OCI-M1 (cell line): ENCODE measurements at regions not wholly inside any gene's neighbourhood (a gene's known extent, or its start where the extent isn't known, plus 50 kb on each side); places are given as distances from the start of the nearest gene placed in this dataset.
"Not testable (repeated sequence)": the region's sequence is repeated elsewhere in the genome, so short reads cannot be mapped to it uniquely, and the experiment has no call there.

Experiments used
- DNase-seq: peaks from one replicate; lab custom pipeline; 2025; lab: John Stamatoyannopoulos, UW

- not testable (repeated sequence) for DNase-seq
These were observed 325.4 kb downstream of the PPP1R3A start for GRCh38 chr7:113593455-113593854.

- DNase-seq, result not testable (repeated sequence)
These were observed 325.9 kb downstream of the PPP1R3A start for GRCh38 chr7:113592924-113593323.

- no peak for DNase-seq
These were observed 336.3 kb downstream of the PPP1R3A start for GRCh38 chr7:113582471-113582870.

- not testable (repeated sequence) for DNase-seq
These were observed 355.6 kb downstream of the PPP1R3A start for GRCh38 chr7:113563257-113563656.

- DNase-seq, result no peak
These were observed 356.0 kb downstream of the PPP1R3A start for GRCh38 chr7:113562801-113563200.

GRCh38 chr7:113562242-113562641 is 356.6 kb downstream of the PPP1R3A start:
- peak; percentile 23 for DNase-seq

GRCh38 chr7:113561446-113561845 is 357.4 kb downstream of the PPP1R3A start:
- DNase-seq, result peak; percentile 67

GRCh38 chr7:113550966-113551365 is 367.8 kb downstream of the PPP1R3A start:
- no peak for DNase-seq

- DNase-seq, result no peak
These were observed 370.2 kb downstream of the PPP1R3A start for GRCh38 chr7:113548561-113548960.

GRCh38 chr7:113548137-113548536 is 370.7 kb downstream of the PPP1R3A start:
- DNase-seq, result no peak

- DNase-seq, result peak; percentile 68
These were observed 397.3 kb downstream of the PPP1R3A start for GRCh38 chr7:113521468-113521867.

- peak; percentile 85 for DNase-seq
These were observed 399.3 kb downstream of the PPP1R3A start for GRCh38 chr7:113519472-113519871.

- no peak for DNase-seq
These were observed 386.3 kb upstream of the SMIM30 start for GRCh38 chr7:113504691-113505090.

- DNase-seq, result no peak
These were observed 385.8 kb upstream of the SMIM30 start for GRCh38 chr7:113504142-113504541.

- not testable (repeated sequence) for DNase-seq
These were observed 378.2 kb upstream of the SMIM30 start for GRCh38 chr7:113496586-113496985.

GRCh38 chr7:113494797-113495566 is 376.6 kb upstream of the SMIM30 start:
- DNase-seq, result not testable (repeated sequence)

- no peak for DNase-seq
These were observed 373.0 kb upstream of the SMIM30 start for GRCh38 chr7:113491305-113491704.

GRCh38 chr7:113487925-113488731 is 369.8 kb upstream of the SMIM30 start:
- no peak for DNase-seq

GRCh38 chr7:113486548-113486947 is 368.2 kb upstream of the SMIM30 start:
- no peak for DNase-seq

GRCh38 chr7:113483657-113484056 is 365.3 kb upstream of the SMIM30 start:
- DNase-seq, result no peak

GRCh38 chr7:113480537-113480936 is 362.2 kb upstream of the SMIM30 start:
- DNase-seq, result no peak

- no peak for DNase-seq
These were observed 345.9 kb upstream of the SMIM30 start for GRCh38 chr7:113464096-113464855.
